ENCODE measurements at regions not wholly inside any gene's neighbourhood (a gene's known extent, or its start where the extent isn't known, plus 50 kb on each side); places are given as distances from the start of the nearest gene placed in this dataset.

DNA sequence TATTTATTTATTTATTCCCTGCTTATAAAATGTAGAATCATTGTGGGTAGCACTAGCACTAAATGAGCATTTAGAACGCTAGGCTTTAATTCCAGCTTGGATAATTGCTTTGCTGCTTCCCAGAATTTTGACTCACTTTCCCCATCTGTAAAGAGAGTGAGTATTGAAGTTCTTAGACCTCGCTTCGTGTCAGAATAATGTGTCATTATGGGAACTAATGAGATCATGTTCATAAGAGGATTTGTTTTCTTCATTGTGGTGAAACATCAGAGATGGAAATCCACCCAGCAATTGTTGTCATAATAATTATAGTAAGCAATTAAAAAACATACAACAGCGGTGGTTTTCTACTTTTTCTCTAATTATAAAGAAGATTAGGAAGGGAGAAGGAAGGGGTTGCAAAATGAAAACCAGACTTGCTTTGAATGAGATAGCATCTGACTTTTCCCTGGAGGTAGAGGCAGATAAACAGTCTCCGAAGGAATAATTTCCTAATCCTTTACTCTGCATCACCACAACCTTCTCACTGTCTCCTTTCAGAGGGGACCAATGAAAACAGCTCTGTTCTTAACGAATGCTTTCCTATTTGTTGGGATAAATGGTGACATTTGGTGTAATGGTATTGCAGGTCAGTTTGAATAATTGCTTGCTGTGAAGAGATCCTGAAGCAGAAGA, 86.8 kb upstream of the ARHGAP5 start:
- FAIRE-seq (no peak), DNase-seq (ENCODE audit: low read depth) (peak; percentile 53)
- Histone ChIP-seq H3K9me3 (ENCODE audit: insufficient read depth, low read depth, low read length) (peaks cover 2% of the 10 kb centered on the region), H3K4me3 (ENCODE audit: insufficient read depth, low read depth, low read length) (no peak overlapping the region), H3K4me2 (ENCODE audit: low read length) (no peak overlapping the region), H3K9ac (ENCODE audit: low read length) (no peak overlapping the region), H3K27me3 (ENCODE audit: insufficient read depth, low read length) (no peaks in the 10 kb centered on the region), H3K79me2 (ENCODE audit: insufficient read depth, low read length) (no peaks in the 10 kb centered on the region), H3K27ac (ENCODE audit: low read depth, low read length) (no peak overlapping the region), H3K4me1 (ENCODE audit: insufficient read depth, low read length) (peaks cover 14% of the 10 kb centered on the region), H3K36me3 (ENCODE audit: insufficient read depth, low read length) (no peaks in the 10 kb centered on the region), H2AFZ (ENCODE audit: low read depth, low read length) (no peak overlapping the region), H4K20me1 (ENCODE audit: insufficient read depth, low read length) (no peaks in the 10 kb centered on the region)
- no peak for TF ChIP-seq EZH2 (IDR thresholded peaks at IDR 0.05; ENCODE audit: insufficient read depth, low read length)
- TF ChIP-seq, protein P1, sequence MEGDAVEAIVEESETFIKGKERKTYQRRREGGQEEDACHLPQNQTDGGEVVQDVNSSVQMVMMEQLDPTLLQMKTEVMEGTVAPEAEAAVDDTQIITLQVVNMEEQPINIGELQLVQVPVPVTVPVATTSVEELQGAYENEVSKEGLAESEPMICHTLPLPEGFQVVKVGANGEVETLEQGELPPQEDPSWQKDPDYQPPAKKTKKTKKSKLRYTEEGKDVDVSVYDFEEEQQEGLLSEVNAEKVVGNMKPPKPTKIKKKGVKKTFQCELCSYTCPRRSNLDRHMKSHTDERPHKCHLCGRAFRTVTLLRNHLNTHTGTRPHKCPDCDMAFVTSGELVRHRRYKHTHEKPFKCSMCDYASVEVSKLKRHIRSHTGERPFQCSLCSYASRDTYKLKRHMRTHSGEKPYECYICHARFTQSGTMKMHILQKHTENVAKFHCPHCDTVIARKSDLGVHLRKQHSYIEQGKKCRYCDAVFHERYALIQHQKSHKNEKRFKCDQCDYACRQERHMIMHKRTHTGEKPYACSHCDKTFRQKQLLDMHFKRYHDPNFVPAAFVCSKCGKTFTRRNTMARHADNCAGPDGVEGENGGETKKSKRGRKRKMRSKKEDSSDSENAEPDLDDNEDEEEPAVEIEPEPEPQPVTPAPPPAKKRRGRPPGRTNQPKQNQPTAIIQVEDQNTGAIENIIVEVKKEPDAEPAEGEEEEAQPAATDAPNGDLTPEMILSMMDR (IDR thresholded peaks at IDR 0.05; ENCODE audit: insufficient read depth, low read depth, low read length), result no peak
- Mint-ChIP-seq H3K36me3 (ENCODE audit: low read depth, unreplicated experiment) (no peaks in the 10 kb centered on the region), H3K27ac (ENCODE audit: unreplicated experiment) (no peak overlapping the region), H3K9me3 (ENCODE audit: unreplicated experiment) (peaks cover 5% of the 10 kb centered on the region), H3K4me1 (ENCODE audit: low read depth, unreplicated experiment) (peaks cover 39% of the 10 kb centered on the region), H3K27me3 (ENCODE audit: low read depth, unreplicated experiment) (no peaks in the 10 kb centered on the region), H3K4me3 (ENCODE audit: unreplicated experiment) (no peak overlapping the region)

DNA sequence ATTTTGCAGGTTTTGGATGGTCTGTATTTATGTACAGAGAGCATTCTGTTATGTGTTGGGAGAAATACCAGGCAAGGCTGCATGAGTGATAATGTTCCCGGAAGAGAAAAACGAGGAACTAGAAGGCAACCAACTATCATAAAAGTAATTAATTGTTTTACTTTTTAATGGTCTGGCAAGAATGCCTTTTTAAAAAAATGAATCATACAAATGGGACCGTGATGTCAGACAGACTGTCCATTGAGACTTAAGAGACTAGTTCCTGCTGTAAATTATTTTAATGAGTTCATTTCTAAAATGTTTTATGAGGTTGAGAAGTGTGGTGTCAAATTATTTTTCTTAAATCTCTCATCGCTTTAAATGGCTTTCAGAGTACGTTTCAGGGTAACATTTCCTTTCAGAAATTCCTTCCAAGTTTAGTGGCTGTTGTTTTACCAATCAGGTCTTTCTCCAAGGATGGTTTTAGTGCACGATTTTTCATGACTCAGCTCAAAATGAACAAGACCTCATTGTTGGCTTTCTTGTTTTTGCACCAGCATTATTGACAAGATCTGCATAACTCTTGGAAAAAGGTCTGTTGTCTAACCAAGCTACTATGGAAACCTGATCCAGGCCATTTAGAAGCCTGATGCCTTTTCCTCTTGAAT, 86.1 kb upstream of the ARHGAP5 start:
- H4K20me1 ChIP-seq (ENCODE audit: insufficient read depth, low read length), result no peaks in the 10 kb centered on the region
- Mint-ChIP-seq H3K27me3 (ENCODE audit: low read depth, unreplicated experiment) (no peaks in the 10 kb centered on the region), H3K9me3 (ENCODE audit: unreplicated experiment) (peaks cover 5% of the 10 kb centered on the region), H3K4me1 (ENCODE audit: low read depth, unreplicated experiment) (peaks cover 39% of the 10 kb centered on the region), H3K27ac (ENCODE audit: unreplicated experiment) (peak overlapping the region; percentile 72), H3K36me3 (ENCODE audit: low read depth, unreplicated experiment) (no peaks in the 10 kb centered on the region), H3K4me3 (ENCODE audit: unreplicated experiment) (no peak overlapping the region)
- H3K4me3 ChIP-seq (ENCODE audit: insufficient read depth, low read depth, low read length), result no peak overlapping the region
- H2AFZ ChIP-seq (ENCODE audit: low read depth, low read length), result no peak overlapping the region
- no peaks in the 10 kb centered on the region for H3K79me2 ChIP-seq (ENCODE audit: insufficient read depth, low read length)
- no peaks in the 10 kb centered on the region for H3K36me3 ChIP-seq (ENCODE audit: insufficient read depth, low read length)
- no peak for FAIRE-seq
- H3K27ac ChIP-seq (ENCODE audit: low read depth, low read length), result no peak overlapping the region
- peak; percentile 82 for DNase-seq (ENCODE audit: low read depth)
- no peaks in the 10 kb centered on the region for H3K27me3 ChIP-seq (ENCODE audit: insufficient read depth, low read length)
- peaks cover 2% of the 10 kb centered on the region for H3K9me3 ChIP-seq (ENCODE audit: insufficient read depth, low read depth, low read length)
- H3K9ac ChIP-seq (ENCODE audit: low read length), result no peak overlapping the region
- no peak for TF ChIP-seq EZH2 (IDR thresholded peaks at IDR 0.05; ENCODE audit: insufficient read depth, low read length)
- TF ChIP-seq, protein P1 (IDR thresholded peaks at IDR 0.05; ENCODE audit: insufficient read depth, low read depth, low read length), result no peak
- H3K4me1 ChIP-seq (ENCODE audit: insufficient read depth, low read length), result peaks cover 14% of the 10 kb centered on the region
- no peak overlapping the region for H3K4me2 ChIP-seq (ENCODE audit: low read length)

DNA sequence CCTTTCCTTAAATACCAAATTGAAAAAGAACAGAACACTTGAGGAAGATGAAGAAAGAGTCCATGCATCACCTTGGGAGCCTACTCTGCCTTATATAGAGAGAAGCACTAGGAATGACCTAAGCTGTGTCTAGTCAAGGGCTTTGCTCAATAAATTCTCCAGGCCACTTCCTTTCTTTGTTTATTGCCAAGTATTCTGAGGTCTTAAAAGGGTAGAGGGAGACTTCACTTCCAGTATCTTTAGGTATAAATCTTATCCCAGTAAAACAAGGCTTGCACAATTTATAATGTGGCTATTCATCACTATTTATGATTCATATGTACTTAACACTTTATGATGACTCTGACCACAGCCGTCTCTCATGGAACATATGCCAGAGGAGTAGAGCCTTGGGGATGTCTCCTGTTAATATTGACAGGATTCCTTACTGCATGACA, 85.1 kb upstream of the ARHGAP5 start:
- DNase-seq (ENCODE audit: low read depth), result peak; percentile 96
- peaks cover 20% of the 10 kb centered on the region for H3K4me1 ChIP-seq (ENCODE audit: insufficient read depth, low read length)
- H3K4me2 ChIP-seq (ENCODE audit: low read length), result no peak overlapping the region
- Mint-ChIP-seq H3K9me3 (ENCODE audit: unreplicated experiment) (peaks cover 1% of the 10 kb centered on the region), H3K27me3 (ENCODE audit: low read depth, unreplicated experiment) (no peaks in the 10 kb centered on the region), H3K4me1 (ENCODE audit: low read depth, unreplicated experiment) (peaks cover 46% of the 10 kb centered on the region), H3K4me3 (ENCODE audit: unreplicated experiment) (no peak overlapping the region), H3K27ac (ENCODE audit: unreplicated experiment) (peak overlapping the region; percentile 72), H3K36me3 (ENCODE audit: low read depth, unreplicated experiment) (no peaks in the 10 kb centered on the region)
- no peaks in the 10 kb centered on the region for H3K27me3 ChIP-seq (ENCODE audit: insufficient read depth, low read length)
- H3K79me2 ChIP-seq (ENCODE audit: insufficient read depth, low read length), result no peaks in the 10 kb centered on the region
- peaks cover 2% of the 10 kb centered on the region for H3K9me3 ChIP-seq (ENCODE audit: insufficient read depth, low read depth, low read length)
- no peak overlapping the region for H3K9ac ChIP-seq (ENCODE audit: low read length)
- no peak for FAIRE-seq
- no peak overlapping the region for H2AFZ ChIP-seq (ENCODE audit: low read depth, low read length)
- no peak for TF ChIP-seq EZH2 (IDR thresholded peaks at IDR 0.05; ENCODE audit: insufficient read depth, low read length)
- TF ChIP-seq, protein P1 (IDR thresholded peaks at IDR 0.05; ENCODE audit: insufficient read depth, low read depth, low read length), result no peak
- no peaks in the 10 kb centered on the region for H4K20me1 ChIP-seq (ENCODE audit: insufficient read depth, low read length)
- H3K27ac ChIP-seq (ENCODE audit: low read depth, low read length), result no peak overlapping the region
- H3K4me3 ChIP-seq (ENCODE audit: insufficient read depth, low read depth, low read length), result no peak overlapping the region
- no peaks in the 10 kb centered on the region for H3K36me3 ChIP-seq (ENCODE audit: insufficient read depth, low read length)
